K562 (cell line): ENCODE measurements at regions not wholly inside any gene's neighbourhood (a gene's known extent, or its start where the extent isn't known, plus 50 kb on each side); places are given as distances from the start of the nearest gene placed in this dataset.

ENCODE experiments used
- ATAC-seq: fragments of 200-7000 bp; cut with Tn5 transposase; 3 replicates; pipeline ENCODE4 v1.9.1; 2020; ENCODE audit warnings: moderate library complexity
- BruUV-seq: library from RNA; stranded (reverse); fragments of 400-500 nt; replicated peaks from 2 replicates; lab custom pipeline; 2021; lab: Mats Ljungman, UMichigan
- CTCF ChIA-PET: fragments of 300-600 bp; formaldehyde crosslinking; extraction: SDS; loops from one replicate; lab custom pipeline; 2021; ENCODE audit warnings: low intra/inter-chr PET ratio; lab: Yijun Ruan, JAX
- POLR2A ChIA-PET: fragments of 300-600, 350-650 bp; sonication (Branson Sonifier 250); formaldehyde crosslinking; extraction: SDS; loops from one replicate; lab custom pipeline; 2021; ENCODE audit warnings: antibody characterized with exemption, inconsistent platforms; lab: Yijun Ruan, JAX
- DNase-seq, 4 experiments: peaks; one replicate each; pipeline versions ENCODE4 v3.0.0 to v3.0.0-alpha.2; 2011 to 2018; ENCODE audit warnings: low spot score in 3 of 4, mixed read lengths in 3 of 4; ENCODE audit errors: extremely low read depth in 1 of 4
- FAIRE-seq: peaks from 2 replicates; lab custom pipeline; 2011; peaks lifted over from hg19 to GRCh38; lab: Jason Lieb, UNC
- H2AFZ ChIP-seq: 2 replicates; pipeline ENCODE4 v1.6.0; 2011; ENCODE audit warnings: low read depth, low read length, control low read depth, inconsistent platforms
- H3K27ac ChIP-seq: fragments of 200-600 bp; 3 replicates; pipeline ENCODE4 v1.8.0; 2011; ENCODE audit warnings: low read depth, mild to moderate bottlenecking, control low read depth, inconsistent platforms, low read length, moderate library complexity, mixed read lengths; ENCODE audit errors: extremely low read depth
- H3K27me3 ChIP-seq, 2 experiments: fragments of 300-600 bp in 1 of 2; 2 replicates in 1 of 2; 3 replicates in 1 of 2; pipeline versions ENCODE4 v1.6.0 to v1.8.0; 2011; ENCODE audit warnings: inconsistent platforms in 2 of 2, low read length in 2 of 2, mild to moderate bottlenecking in 1 of 2, mixed read lengths in 1 of 2, moderate library complexity in 1 of 2; ENCODE audit not compliant: control insufficient read depth in 2 of 2, insufficient read depth in 2 of 2
- H3K36me3 ChIP-seq: fragments of 300-600 bp; 3 replicates; pipeline ENCODE4 v1.8.0; 2011; ENCODE audit warnings: mild to moderate bottlenecking, low read length, inconsistent platforms; ENCODE audit not compliant: control insufficient read depth, insufficient read depth
- H3K4me1 ChIP-seq, 2 experiments: fragments of 200-600 bp in 1 of 2; replicated peaks in 1 of 2; 2 replicates in 1 of 2; 3 replicates in 1 of 2; pipeline versions ENCODE4 v1.5.1 to v1.8.0; 2011; ENCODE audit warnings: inconsistent platforms in 2 of 2, low read length in 2 of 2, mild to moderate bottlenecking in 1 of 2, mixed read lengths in 1 of 2, moderate library complexity in 1 of 2; ENCODE audit not compliant: control insufficient read depth in 2 of 2, insufficient read depth in 2 of 2
- H3K4me2 ChIP-seq: 2 replicates; pipeline ENCODE4 v1.6.1; 2011; ENCODE audit warnings: low read length, control low read depth, inconsistent platforms, mixed read lengths; ENCODE audit not compliant: insufficient read depth
- H3K4me3 ChIP-seq: fragments of 200-600 bp; sonication (generic), shearing (Covaris generic); 2 replicates; pipeline ENCODE4 v1.5.1; 2016; ENCODE audit warnings: control low read depth, inconsistent platforms
- H3K79me2 ChIP-seq: fragments of 200-600 bp; 3 replicates; pipeline ENCODE4 v1.8.0; 2011; ENCODE audit warnings: low read length, inconsistent platforms; ENCODE audit not compliant: control insufficient read depth, insufficient read depth
- H3K9ac ChIP-seq, 2 experiments: 2 replicates each; pipeline versions ENCODE4 v1.6.0 to v1.6.1; 2011; ENCODE audit warnings: low read depth in 2 of 2, low read length in 2 of 2, control low read depth in 1 of 2, inconsistent platforms in 1 of 2, mild to moderate bottlenecking in 1 of 2, mixed read lengths in 1 of 2; ENCODE audit not compliant: insufficient read depth in 1 of 2
- H3K9me1 ChIP-seq: one replicate; pipeline ENCODE4 v1.6.0; 2011; ENCODE audit warnings: inconsistent platforms, mild to moderate bottlenecking, low read length, moderate library complexity; ENCODE audit not compliant: control insufficient read depth, insufficient read depth
- H3K9me3 ChIP-seq: replicated peaks from 2 replicates; pipeline ENCODE4 v1.5.1; 2011; ENCODE audit warnings: low read depth, low read length, inconsistent platforms; ENCODE audit not compliant: control insufficient read depth, insufficient read depth
- H4K20me1 ChIP-seq: replicated peaks from 2 replicates; pipeline ENCODE4 v1.6.1; 2011; ENCODE audit warnings: low read length, inconsistent platforms, mixed read lengths; ENCODE audit not compliant: control insufficient read depth, insufficient read depth
- ESRRA ChIP-seq: fragments of 450-650 bp; IDR thresholded peaks from 2 replicates; pipeline ENCODE4 v1.6.1; 2014; ENCODE audit warnings: low read depth, mild to moderate bottlenecking, moderate library complexity, borderline replicate concordance
- WGBS: fragments of 100-300 bp; shearing (Covaris generic); methylation state at CpG from one replicate; pipeline ENCODE4 v1.1.6; 2016; ENCODE audit warnings: low coverage, mixed read lengths; ENCODE audit not compliant: insufficient coverage; ENCODE audit errors: missing lambda C conversion rate; 5-methylcytosine and 5-hydroxymethylcytosine counted together
- in situ Hi-C: fragments of 300-500 bp; cut with MboI; formaldehyde crosslinking; loops from 4 replicates; pipeline ENCODE4 v1.15.0; 2018; ENCODE audit warnings: inconsistent platforms, mixed read lengths
- intact Hi-C: fragments of 100-400 bp; cut with micrococcal nuclease; formaldehyde crosslinking; loops from 2 replicates; pipeline ENCODE4 v1.14.2; 2022
- TF ChIP-seq, protein P1 (sequence below): fragments of 250-450 bp; sonication (Bioruptor Pico); IDR thresholded peaks from 2 replicates; pipeline ENCODE4 v1.5.0; 2020; ENCODE audit warnings: mild to moderate bottlenecking, borderline replicate concordance
- TF ChIP-seq, protein P2 (sequence below): sonication (generic); formaldehyde crosslinking; IDR thresholded peaks from 2 replicates; pipeline ENCODE4 v1.9.0; 2022; ENCODE audit warnings: mild to moderate bottlenecking, missing genetic modification reagents

GRCh38 chr1:69459244-69459643 lies 108.5 kb upstream of the LRRC7 start (continued):
- TF ChIP-seq, protein P1, sequence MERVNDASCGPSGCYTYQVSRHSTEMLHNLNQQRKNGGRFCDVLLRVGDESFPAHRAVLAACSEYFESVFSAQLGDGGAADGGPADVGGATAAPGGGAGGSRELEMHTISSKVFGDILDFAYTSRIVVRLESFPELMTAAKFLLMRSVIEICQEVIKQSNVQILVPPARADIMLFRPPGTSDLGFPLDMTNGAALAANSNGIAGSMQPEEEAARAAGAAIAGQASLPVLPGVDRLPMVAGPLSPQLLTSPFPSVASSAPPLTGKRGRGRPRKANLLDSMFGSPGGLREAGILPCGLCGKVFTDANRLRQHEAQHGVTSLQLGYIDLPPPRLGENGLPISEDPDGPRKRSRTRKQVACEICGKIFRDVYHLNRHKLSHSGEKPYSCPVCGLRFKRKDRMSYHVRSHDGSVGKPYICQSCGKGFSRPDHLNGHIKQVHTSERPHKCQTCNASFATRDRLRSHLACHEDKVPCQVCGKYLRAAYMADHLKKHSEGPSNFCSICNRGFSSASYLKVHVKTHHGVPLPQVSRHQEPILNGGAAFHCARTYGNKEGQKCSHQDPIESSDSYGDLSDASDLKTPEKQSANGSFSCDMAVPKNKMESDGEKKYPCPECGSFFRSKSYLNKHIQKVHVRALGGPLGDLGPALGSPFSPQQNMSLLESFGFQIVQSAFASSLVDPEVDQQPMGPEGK (CRISPR knock-in tag): no peak
- no peak for TF ChIP-seq ESRRA
- TF ChIP-seq, all 486 proteins: peak for 3

DNA sequence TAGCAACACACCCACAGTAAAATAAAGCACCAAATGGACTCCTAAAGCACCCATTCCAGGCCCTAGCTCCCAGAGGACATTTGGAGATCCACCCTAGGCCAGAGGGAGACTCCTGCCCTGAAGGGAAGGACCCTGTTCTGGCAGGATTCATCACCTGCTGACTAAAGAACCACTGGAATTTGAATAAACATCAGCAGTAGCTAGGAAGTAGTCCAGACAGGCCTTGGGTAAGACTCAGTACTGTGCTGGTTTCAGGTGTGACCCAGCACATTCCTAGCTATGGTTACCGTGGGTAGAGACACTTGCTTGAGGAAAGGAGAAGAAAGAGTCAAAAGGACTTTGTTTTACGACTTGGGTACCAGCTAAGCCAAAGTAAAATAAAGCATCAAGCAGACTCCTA lies 92.7 kb upstream of the LRRC7 start:
- Histone ChIP-seq H3K79me2 (no peaks in the 10 kb centered on the region), H4K20me1 (no peaks in the 10 kb centered on the region), H3K27me3 (no peaks in the 10 kb centered on the region), H3K9me1 (no peaks in the 10 kb centered on the region), H2AFZ (no peak overlapping the region), H3K9ac (no peak overlapping the region), H3K27ac (no peak overlapping the region), H3K4me1 (no peaks in the 10 kb centered on the region), H3K9me3 (no peaks in the 10 kb centered on the region), H3K36me3 (no peaks in the 10 kb centered on the region), H3K4me2 (no peak overlapping the region), H3K4me3 (no peak overlapping the region)
- intact Hi-C loops: no loop called here
- POLR2A ChIA-PET: no interaction called here
- no peak for FAIRE-seq
- CTCF ChIA-PET: no interaction called here
- TF ChIP-seq, protein P2, sequence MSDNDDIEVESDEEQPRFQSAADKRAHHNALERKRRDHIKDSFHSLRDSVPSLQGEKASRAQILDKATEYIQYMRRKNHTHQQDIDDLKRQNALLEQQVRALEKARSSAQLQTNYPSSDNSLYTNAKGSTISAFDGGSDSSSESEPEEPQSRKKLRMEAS (CRISPR knock-in tag): no peak
- 34% methylated on average over 2 of the region's 2 CpGs for whole genome bisulfite sequencing
- in situ Hi-C loops: no loop called here
- ATAC-seq: no peak
- BruUV-seq: no TSS peak
- no peak for DNase-seq
